Brain microvascular endothelial cell (primary cell): ENCODE measurements at regions not wholly inside any gene's neighbourhood (a gene's known extent, or its start where the extent isn't known, plus 50 kb on each side); places are given as distances from the start of the nearest gene placed in this dataset.

Source experiments
- DNase-seq: peaks from one replicate; pipeline ENCODE4 v3.0.0-alpha.2; 2020
- H3K27ac ChIP-seq: fragments of 250-450 bp; sonication (Bioruptor Pico); 2 replicates; pipeline ENCODE4 v1.5.1; 2020; ENCODE audit warnings: mild to moderate bottlenecking, moderate library complexity
- H3K27me3 ChIP-seq: fragments of 250-450 bp; sonication (Bioruptor Pico); replicated peaks from 2 replicates; pipeline ENCODE4 v1.5.1; 2020; ENCODE audit warnings: mild to moderate bottlenecking
- H3K36me3 ChIP-seq: fragments of 250-450 bp; sonication (Bioruptor Pico); replicated peaks from 2 replicates; pipeline ENCODE4 v1.5.1; 2020; ENCODE audit warnings: mild to moderate bottlenecking
- H3K4me3 ChIP-seq: 2 replicates; pipeline ENCODE4 v1.5.1; 2011; ENCODE audit warnings: low read depth, mild to moderate bottlenecking, control low read depth, low read length, moderate library complexity
- CTCF ChIP-seq: IDR thresholded peaks from 2 replicates; pipeline ENCODE4 v1.5.1; 2011; ENCODE audit warnings: low read depth, mild to moderate bottlenecking, moderate library complexity, low read length, control low read depth, inconsistent platforms; ENCODE audit errors: missing control alignments
- in situ Hi-C: cut with HindIII; loops from 2 replicates; pipeline ENCODE4 v1.10.0; 2017; ENCODE audit warnings: low sequenced_read_pairs, low pct_ligation_motif_present

- no peak for DNase-seq
- no peak overlapping the region for H3K27ac ChIP-seq
- no peak overlapping the region for H3K4me3 ChIP-seq
- in situ Hi-C loops: no loop called here
- no peaks in the 10 kb centered on the region for H3K27me3 ChIP-seq
- no peak for TF ChIP-seq CTCF
- no peaks in the 10 kb centered on the region for H3K36me3 ChIP-seq
Observed at GRCh38 chrX:20472620-20473258, 206.0 kb upstream of the RPS6KA3 start.

- no peak for DNase-seq
- no peak for TF ChIP-seq CTCF
- in situ Hi-C loops: no loop called here
- H3K27ac ChIP-seq: no peak overlapping the region
- H3K36me3 ChIP-seq: no peaks in the 10 kb centered on the region
- no peaks in the 10 kb centered on the region for H3K27me3 ChIP-seq
- no peak overlapping the region for H3K4me3 ChIP-seq
Observed at GRCh38 chrX:20472148-20472547, 205.4 kb upstream of the RPS6KA3 start.

GRCh38 chrX:20471483-20471882 is 204.8 kb upstream of the RPS6KA3 start:
- H3K4me3 ChIP-seq: no peak overlapping the region
- in situ Hi-C loops: no loop called here
- H3K36me3 ChIP-seq: no peaks in the 10 kb centered on the region
- H3K27ac ChIP-seq: no peak overlapping the region
- DNase-seq: no peak
- H3K27me3 ChIP-seq: no peaks in the 10 kb centered on the region
- TF ChIP-seq CTCF: no peak

- Histone ChIP-seq H3K27me3 (no peaks in the 10 kb centered on the region), H3K27ac (no peak overlapping the region), H3K36me3 (no peaks in the 10 kb centered on the region), H3K4me3 (no peak overlapping the region)
- TF ChIP-seq CTCF: no peak
- no peak for DNase-seq
- in situ Hi-C loops: no loop called here
Observed at GRCh38 chrX:20463296-20464075, 196.8 kb upstream of the RPS6KA3 start.

GRCh38 chrX:20461576-20461975 is 194.9 kb upstream of the RPS6KA3 start:
- H3K27me3 ChIP-seq: no peaks in the 10 kb centered on the region
- DNase-seq: no peak
- H3K27ac ChIP-seq: no peak overlapping the region
- no peak for TF ChIP-seq CTCF
- no peaks in the 10 kb centered on the region for H3K36me3 ChIP-seq
- in situ Hi-C loops: no loop called here
- no peak overlapping the region for H3K4me3 ChIP-seq
